H9 (cell line): ENCODE measurements at regions not wholly inside any gene's neighbourhood (a gene's known extent, or its start where the extent isn't known, plus 50 kb on each side); places are given as distances from the start of the nearest gene placed in this dataset.
A peak's percentile ranks its signal among the peaks of the same experiment; 100 is the strongest.

Experiments used
- DNase-seq: peaks from one replicate; pipeline ENCODE4 v3.0.0-alpha.2; 2017
- H2AFZ ChIP-seq: one replicate; pipeline ENCODE4 v1.6.1; 2013; ENCODE audit warnings: mild to moderate bottlenecking, low read length, control low read depth, moderate library complexity
- H2AK5ac ChIP-seq: 2 replicates; pipeline ENCODE4 v1.6.1; 2013; ENCODE audit warnings: low read length, control low read depth, mixed read lengths; ENCODE audit not compliant: insufficient read length
- H2BK120ac ChIP-seq: one replicate; pipeline ENCODE4 v1.6.1; 2013; ENCODE audit warnings: low read depth, mild to moderate bottlenecking, low read length, control low read depth, inconsistent platforms; ENCODE audit not compliant: poor library complexity, severe bottlenecking
- H2BK12ac ChIP-seq: 2 replicates; pipeline ENCODE4 v1.6.1; 2013; ENCODE audit warnings: low read length, control low read depth, mixed read lengths, low read depth; ENCODE audit not compliant: insufficient read length
- H2BK15ac ChIP-seq: 2 replicates; pipeline ENCODE4 v1.6.1; 2013; ENCODE audit warnings: low read depth, low read length, control low read depth
- H2BK20ac ChIP-seq: one replicate; pipeline ENCODE4 v1.6.1; 2013; ENCODE audit warnings: low read depth, mild to moderate bottlenecking, low read length, control low read depth, inconsistent platforms; ENCODE audit not compliant: poor library complexity, severe bottlenecking
- H2BK5ac ChIP-seq: 2 replicates; pipeline ENCODE4 v1.6.1; 2013; ENCODE audit warnings: low read length, control low read depth, mixed read lengths; ENCODE audit not compliant: insufficient read length
- H3K14ac ChIP-seq: 2 replicates; pipeline ENCODE4 v1.6.1; 2013; ENCODE audit warnings: low read length, control low read depth; ENCODE audit not compliant: insufficient read depth
- H3K18ac ChIP-seq: 2 replicates; pipeline ENCODE4 v1.6.1; 2013; ENCODE audit warnings: low read depth, mild to moderate bottlenecking, mixed read lengths, low read length, control low read depth; ENCODE audit not compliant: insufficient read length
- H3K23ac ChIP-seq: 2 replicates; pipeline ENCODE4 v1.6.1; 2013; ENCODE audit warnings: low read length, control low read depth, mixed read lengths, low read depth; ENCODE audit not compliant: insufficient read length
- H3K23me2 ChIP-seq: 2 replicates; pipeline ENCODE4 v1.6.1; 2013; ENCODE audit warnings: low read depth, mild to moderate bottlenecking, mixed read lengths, low read length, control low read depth; ENCODE audit not compliant: insufficient read length, poor library complexity, severe bottlenecking
- H3K27ac ChIP-seq: 2 replicates; pipeline ENCODE4 v1.5.1; 2013; ENCODE audit warnings: low read length, control low read depth, mixed read lengths, low read depth; ENCODE audit not compliant: insufficient read length
- H3K27me3 ChIP-seq: 2 replicates; pipeline ENCODE4 v1.6.1; 2013; ENCODE audit warnings: low read length, control low read depth, inconsistent platforms; ENCODE audit not compliant: insufficient read depth
- H3K4ac ChIP-seq: 2 replicates; pipeline ENCODE4 v1.6.1; 2013; ENCODE audit warnings: low read depth, mild to moderate bottlenecking, control low read depth, inconsistent platforms, low read length, moderate library complexity
- H3K4me1 ChIP-seq: 2 replicates; pipeline ENCODE4 v1.6.1; 2013; ENCODE audit warnings: low read length, control low read depth, inconsistent platforms; ENCODE audit not compliant: insufficient read depth
- H3K4me2 ChIP-seq: 2 replicates; pipeline ENCODE4 v1.6.1; 2013; ENCODE audit warnings: low read length, control low read depth, mixed read lengths; ENCODE audit not compliant: insufficient read length, insufficient read depth
- H3K56ac ChIP-seq: 2 replicates; pipeline ENCODE4 v1.6.1; 2013; ENCODE audit warnings: low read depth, mild to moderate bottlenecking, mixed read lengths, low read length, control low read depth; ENCODE audit not compliant: insufficient read length
- H3K79me1 ChIP-seq: 2 replicates; pipeline ENCODE4 v1.6.1; 2013; ENCODE audit warnings: low read depth, mild to moderate bottlenecking, moderate library complexity, low read length, control low read depth, inconsistent platforms; ENCODE audit not compliant: insufficient read depth, poor library complexity, severe bottlenecking
- H3K79me2 ChIP-seq: 2 replicates; pipeline ENCODE4 v1.6.1; 2013; ENCODE audit warnings: low read length, control low read depth, inconsistent platforms; ENCODE audit not compliant: insufficient read depth
- H3K9ac ChIP-seq: 2 replicates; pipeline ENCODE4 v1.6.1; 2013; ENCODE audit warnings: low read length, control low read depth, mixed read lengths; ENCODE audit not compliant: insufficient read length; ENCODE audit errors: extremely low read depth
- H3K9me3 ChIP-seq: one replicate; pipeline ENCODE4 v1.6.1; 2013; ENCODE audit warnings: low read depth, low read length, inconsistent platforms; ENCODE audit not compliant: control insufficient read depth
- H3T11ph ChIP-seq: one replicate; pipeline ENCODE4 v1.6.1; 2013; ENCODE audit warnings: mild to moderate bottlenecking, low read length, control low read depth, inconsistent platforms
- H4K20me1 ChIP-seq: one replicate; pipeline ENCODE4 v1.6.1; 2013; ENCODE audit not compliant: control insufficient read depth, insufficient read length, insufficient read depth
- H4K5ac ChIP-seq: 2 replicates; pipeline ENCODE4 v1.6.1; 2013; ENCODE audit warnings: low read depth, mild to moderate bottlenecking, mixed read lengths, low read length, control low read depth; ENCODE audit not compliant: insufficient read length
- H4K8ac ChIP-seq: replicated peaks from 2 replicates; pipeline ENCODE4 v1.6.1; 2013; ENCODE audit warnings: low read length, control low read depth, mixed read lengths, low read depth; ENCODE audit not compliant: insufficient read length
- H4K91ac ChIP-seq: 2 replicates; pipeline ENCODE4 v1.6.1; 2013; ENCODE audit warnings: low read depth, mild to moderate bottlenecking, moderate library complexity, mixed read lengths, low read length, control low read depth; ENCODE audit not compliant: insufficient read length
- H3K27ac Mint-ChIP-seq, 3 experiments: 2 replicates in 2 of 3; 3 replicates in 1 of 3; pipeline ENCODE4 v1.8.0; 2020 to 2021; ENCODE audit warnings: mixed read lengths in 3 of 3, mild to moderate bottlenecking in 1 of 3, moderate library complexity in 1 of 3
- H3K27me3 Mint-ChIP-seq: 2 replicates; pipeline ENCODE4 v1.8.0; 2021; ENCODE audit warnings: low read depth, mild to moderate bottlenecking, moderate library complexity, mixed read lengths
- H3K36me3 Mint-ChIP-seq, 3 experiments: 2 replicates in 2 of 3; 3 replicates in 1 of 3; pipeline ENCODE4 v1.8.0; 2020 to 2021; ENCODE audit warnings: low read depth in 3 of 3, mixed read lengths in 3 of 3; ENCODE audit not compliant: insufficient read depth in 1 of 3
- H3K4me1 Mint-ChIP-seq, 2 experiments: 2 replicates each; pipeline ENCODE4 v1.8.0; 2020; ENCODE audit warnings: mixed read lengths in 2 of 2
- H3K4me3 Mint-ChIP-seq, 2 experiments: 2 replicates in 1 of 2; 3 replicates in 1 of 2; pipeline ENCODE4 v1.8.0; 2020 to 2021; ENCODE audit warnings: mild to moderate bottlenecking in 2 of 2, mixed read lengths in 2 of 2, moderate library complexity in 1 of 2
- H3K9me3 Mint-ChIP-seq, 2 experiments: 2 replicates in 1 of 2; 3 replicates in 1 of 2; pipeline ENCODE4 v1.8.0; 2020; ENCODE audit warnings: mild to moderate bottlenecking in 2 of 2, mixed read lengths in 2 of 2, moderate library complexity in 1 of 2
- CTCF ChIP-seq: fragments of 200-600 bp; sonication (generic); conservative IDR thresholded peaks from 3 replicates; pipeline ENCODE4 v1.8.0; 2021; ENCODE audit warnings: antibody characterized with exemption, mild to moderate bottlenecking
- WGBS: extraction: QIAGEN DNeasy Blood & Tissue Kit; methylation state at CpG from one replicate; pipeline ENCODE4 v1.1.7; 2013; ENCODE audit warnings: missing lambda C conversion rate, low lambda C conversion rate, mixed read lengths; ENCODE audit not compliant: insufficient read length; ENCODE audit errors: extremely low coverage; 5-methylcytosine and 5-hydroxymethylcytosine counted together

GRCh38 chr16:9311303-9311954 lies 220.0 kb downstream of the HAPSTR1 start:
- H3K27ac Mint-ChIP-seq, result no peak overlapping the region
- Histone ChIP-seq H3K27ac (no peak overlapping the region), H2AK5ac (no peak overlapping the region), H3K9me3 (no peaks in the 10 kb centered on the region), H3K4ac (no peak overlapping the region), H3K23me2 (no peaks in the 10 kb centered on the region), H4K5ac (no peak overlapping the region), H2AFZ (no peak overlapping the region), H2BK5ac (no peak overlapping the region), H3K79me2 (no peaks in the 10 kb centered on the region), H3K18ac (no peak overlapping the region), H3K56ac (no peak overlapping the region), H3K27me3 (no peaks in the 10 kb centered on the region; the same call in 1 of the 2 replicates), H4K8ac (no peak overlapping the region), H3K4me1 (peaks cover 3% of the 10 kb centered on the region; the same call in 1 of the 2 replicates), H2BK20ac (no peak overlapping the region), H2BK15ac (no peak overlapping the region), H3K79me1 (no peaks in the 10 kb centered on the region), H3T11ph (no peak overlapping the region), H3K14ac (no peak overlapping the region), H2BK12ac (no peak overlapping the region), H2BK120ac (no peak overlapping the region), H3K4me2 (no peak overlapping the region), H4K91ac (no peak overlapping the region), H3K23ac (no peak overlapping the region), H3K9ac (no peak overlapping the region), H4K20me1 (no peaks in the 10 kb centered on the region)
- no peak overlapping the region for H3K4me3 Mint-ChIP-seq
- peaks cover 24% of the 10 kb centered on the region for H3K27me3 Mint-ChIP-seq
- no peaks in the 10 kb centered on the region; a peak in 1 of 7 replicates for H3K36me3 Mint-ChIP-seq
- peaks cover 5 to 9% of the 10 kb centered on the region in 2 experiments for H3K4me1 Mint-ChIP-seq
- WGBS, result no CpG with 5 or more reads among the region's 5 CpGs
- H3K9me3 Mint-ChIP-seq, result peaks cover 0 to 5% of the 10 kb centered on the region in 2 experiments; a peak in 2 of 5 replicates
- peak; percentile 78 for DNase-seq
- TF ChIP-seq CTCF, result no peak
